HUES48 (cell line): ENCODE measurements at regions not wholly inside any gene's neighbourhood (a gene's known extent, or its start where the extent isn't known, plus 50 kb on each side); places are given as distances from the start of the nearest gene placed in this dataset.
"Not testable (repeated sequence)": the region's sequence is repeated elsewhere in the genome, so short reads cannot be mapped to it uniquely, and the experiment has no call there.

ENCODE experiments used
- H3K27ac ChIP-seq: one replicate; pipeline ENCODE4 v1.7.0; 2013; ENCODE audit warnings: low read depth, low read length, inconsistent platforms
- H3K27me3 ChIP-seq: 2 replicates; pipeline ENCODE4 v1.6.1; 2013; ENCODE audit warnings: mild to moderate bottlenecking, low read length; ENCODE audit not compliant: control insufficient read depth, insufficient read depth
- H3K36me3 ChIP-seq: 2 replicates; pipeline ENCODE4 v1.6.1; 2013; ENCODE audit warnings: low read length; ENCODE audit not compliant: control insufficient read depth, insufficient read depth
- H3K4me1 ChIP-seq: 2 replicates; pipeline ENCODE4 v1.6.1; 2013; ENCODE audit warnings: mild to moderate bottlenecking, low read length; ENCODE audit not compliant: control insufficient read depth, insufficient read depth
- H3K4me3 ChIP-seq: 2 replicates; pipeline ENCODE4 v1.5.1; 2013; ENCODE audit warnings: mild to moderate bottlenecking, low read depth, low read length
- H3K9ac ChIP-seq: 2 replicates; pipeline ENCODE4 v1.6.1; 2013; ENCODE audit warnings: mild to moderate bottlenecking, low read depth, low read length, moderate library complexity
- H3K9me3 ChIP-seq: 2 replicates; pipeline ENCODE4 v1.6.1; 2013; ENCODE audit warnings: low read length; ENCODE audit not compliant: control insufficient read depth, insufficient read depth

DNA sequence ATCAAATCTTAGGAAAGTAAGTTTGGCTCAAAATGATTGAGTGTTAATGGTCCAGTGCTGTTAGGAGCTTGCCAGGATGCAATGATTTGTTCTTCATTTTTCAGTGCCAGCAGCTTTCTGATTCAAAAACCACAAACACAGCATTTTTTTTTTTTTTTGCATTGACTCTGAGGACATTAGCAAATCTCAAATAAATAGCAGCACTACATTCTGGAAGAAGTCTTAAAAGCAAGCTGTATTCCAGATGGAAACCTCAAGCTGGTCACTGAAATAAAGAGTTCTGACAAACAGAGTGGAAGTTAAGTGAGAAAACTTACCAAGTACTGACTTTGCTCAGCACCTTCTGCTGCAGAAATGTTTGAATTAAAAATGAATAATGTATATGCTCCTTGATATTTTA, 1653.1 kb upstream of the CDH9 start:
- no peaks in the 10 kb centered on the region for H3K4me1 ChIP-seq
- H3K27me3 ChIP-seq = no peaks in the 10 kb centered on the region
- H3K9ac ChIP-seq = no peak overlapping the region
- no peak overlapping the region for H3K4me3 ChIP-seq
- H3K36me3 ChIP-seq = no peaks in the 10 kb centered on the region
- no peak overlapping the region for H3K27ac ChIP-seq
- H3K9me3 ChIP-seq = no peaks in the 10 kb centered on the region

DNA sequence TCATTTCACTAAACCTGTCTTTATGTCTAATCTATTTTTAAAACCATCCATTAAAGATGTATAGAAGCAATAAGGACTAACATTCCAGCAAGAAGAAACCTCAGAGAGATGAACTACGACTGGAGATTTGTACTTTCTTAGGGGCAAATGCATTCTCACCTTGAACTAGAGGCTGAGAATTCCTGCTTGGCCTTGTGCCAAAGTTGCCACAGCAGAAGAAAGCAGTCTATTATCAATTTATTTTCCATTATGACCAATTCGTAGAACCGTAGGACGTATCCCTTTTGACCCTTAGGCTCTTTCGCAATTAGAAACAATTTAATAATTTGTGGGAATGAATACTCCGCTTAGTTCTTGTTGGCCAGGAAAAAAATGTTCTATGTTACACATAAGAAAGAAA, 1647.4 kb upstream of the CDH9 start:
- Histone ChIP-seq H3K4me3 (no peak overlapping the region), H3K4me1 (no peaks in the 10 kb centered on the region), H3K36me3 (no peaks in the 10 kb centered on the region), H3K27me3 (no peaks in the 10 kb centered on the region), H3K9ac (no peak overlapping the region), H3K9me3 (no peaks in the 10 kb centered on the region), H3K27ac (no peak overlapping the region)

DNA sequence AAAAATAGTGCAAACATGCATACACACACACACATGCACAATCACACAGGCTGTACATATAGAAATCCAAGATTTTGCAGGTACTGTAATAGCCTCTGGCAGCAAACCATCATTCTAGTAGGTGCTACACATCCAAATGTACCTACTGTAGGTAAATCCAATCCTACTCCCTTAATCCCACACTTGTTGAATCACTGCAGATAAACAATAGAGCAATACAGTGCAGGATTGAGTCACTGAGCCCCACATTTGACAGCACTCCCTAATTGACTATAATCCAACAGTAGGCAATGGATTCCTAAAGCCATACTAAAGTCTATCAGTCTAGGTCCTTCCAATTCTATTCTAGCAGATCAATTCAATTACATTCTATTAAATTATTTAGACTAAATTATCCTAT, 1640.5 kb upstream of the CDH9 start:
- H3K9me3 ChIP-seq = no peaks in the 10 kb centered on the region; the same call in 1 of the 2 replicates
- H3K36me3 ChIP-seq = no peaks in the 10 kb centered on the region
- H3K9ac ChIP-seq = no peak overlapping the region
- H3K27me3 ChIP-seq = no peaks in the 10 kb centered on the region
- H3K4me3 ChIP-seq = no peak overlapping the region
- no peaks in the 10 kb centered on the region for H3K4me1 ChIP-seq
- no peak overlapping the region for H3K27ac ChIP-seq

DNA sequence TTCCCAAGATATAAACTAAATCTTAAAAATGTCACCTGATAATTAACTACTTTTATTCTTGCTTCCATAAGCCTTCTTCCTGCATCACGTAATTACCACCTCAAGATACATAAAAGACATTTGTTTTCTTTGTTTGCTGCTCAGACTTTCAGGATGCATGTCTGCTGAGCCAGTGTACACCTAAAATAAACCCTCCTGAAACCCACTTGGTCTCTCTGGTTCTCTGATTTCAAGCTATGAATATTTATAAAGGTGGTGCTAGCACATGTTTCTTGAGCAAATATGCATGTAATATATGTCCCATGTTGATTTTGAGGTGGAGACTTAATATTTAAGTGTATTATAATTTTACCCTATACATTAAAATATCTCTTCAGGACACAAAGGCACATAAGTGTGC, 1627.7 kb upstream of the CDH9 start:
- Histone ChIP-seq H3K27me3 (no peaks in the 10 kb centered on the region), H3K9me3 (peaks cover 48% of the 10 kb centered on the region), H3K27ac (no peak overlapping the region), H3K4me3 (no peak overlapping the region), H3K9ac (no peak overlapping the region), H3K4me1 (no peaks in the 10 kb centered on the region), H3K36me3 (no peaks in the 10 kb centered on the region)

DNA sequence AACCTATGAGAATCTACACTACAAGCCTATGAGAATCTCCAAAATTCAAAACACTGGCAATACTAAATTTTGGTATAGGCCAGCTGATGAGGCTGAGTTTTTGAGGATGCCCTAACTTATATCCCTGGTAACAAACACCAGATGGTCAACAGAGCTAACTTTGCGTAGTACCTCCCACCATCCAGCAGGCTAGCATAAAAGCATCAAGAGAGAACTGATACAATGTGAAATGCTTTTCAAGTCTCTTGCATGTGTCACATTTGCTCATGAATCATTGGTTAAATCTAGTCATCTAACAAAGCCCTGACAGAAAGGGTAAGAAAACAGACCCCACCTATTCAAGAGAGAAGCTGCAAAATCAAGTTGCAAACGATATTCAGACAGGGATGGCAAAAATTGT, 1609.7 kb upstream of the CDH9 start:
- no peak overlapping the region for H3K4me3 ChIP-seq
- H3K9me3 ChIP-seq = no peaks in the 10 kb centered on the region
- no peaks in the 10 kb centered on the region for H3K27me3 ChIP-seq
- H3K4me1 ChIP-seq = no peaks in the 10 kb centered on the region
- no peak overlapping the region for H3K27ac ChIP-seq
- H3K36me3 ChIP-seq = no peaks in the 10 kb centered on the region
- no peak overlapping the region for H3K9ac ChIP-seq

DNA sequence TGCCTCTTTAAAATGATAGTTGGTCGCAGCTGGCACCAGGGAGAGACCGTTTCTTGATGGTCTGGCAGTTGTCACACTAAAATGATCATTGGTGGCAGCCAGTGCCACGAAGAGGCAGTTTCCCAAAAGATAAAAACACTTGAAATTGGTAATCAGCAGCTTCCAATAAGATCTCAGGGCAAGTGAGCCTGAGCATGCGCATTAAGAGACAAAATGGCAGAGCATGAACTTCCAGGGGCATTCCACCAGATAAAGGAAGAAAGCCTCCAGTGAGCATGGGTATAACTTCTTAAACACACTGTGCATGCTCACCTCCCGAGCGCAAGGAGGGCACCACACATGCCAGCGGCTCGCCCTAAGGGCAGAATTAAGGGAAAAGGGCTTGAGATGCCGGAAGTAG, 1594.2 kb upstream of the CDH9 start:
- Histone ChIP-seq H3K4me1 (no peaks in the 10 kb centered on the region), H3K4me3 (no peak overlapping the region), H3K27me3 (no peaks in the 10 kb centered on the region), H3K36me3 (no peaks in the 10 kb centered on the region), H3K27ac (no peak overlapping the region), H3K9ac (no peak overlapping the region), H3K9me3 (no peaks in the 10 kb centered on the region)

DNA sequence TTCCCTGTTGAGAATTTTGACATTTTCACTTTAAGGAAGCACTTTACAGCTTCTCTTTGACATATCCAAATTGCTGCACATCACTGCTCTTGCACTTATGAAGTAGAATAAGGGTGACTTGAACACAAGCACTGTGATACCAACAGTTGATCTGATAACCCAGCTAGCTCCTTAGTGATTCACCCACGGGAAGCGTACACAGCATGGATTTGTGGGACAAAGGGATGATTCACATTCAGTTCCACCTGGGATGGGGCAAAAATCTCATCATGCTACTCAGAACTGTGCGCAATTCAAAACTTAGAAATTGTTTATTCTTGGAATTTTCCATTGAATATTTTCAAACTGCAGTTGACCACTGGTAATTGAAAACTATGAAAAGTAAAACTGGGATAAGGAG, 1565.5 kb upstream of the CDH9 start:
- H3K4me3 ChIP-seq = no peak overlapping the region
- H3K9ac ChIP-seq = no peak overlapping the region
- no peaks in the 10 kb centered on the region for H3K4me1 ChIP-seq
- H3K36me3 ChIP-seq = no peaks in the 10 kb centered on the region
- no peaks in the 10 kb centered on the region for H3K27me3 ChIP-seq
- no peaks in the 10 kb centered on the region for H3K9me3 ChIP-seq
- no peak overlapping the region for H3K27ac ChIP-seq

DNA sequence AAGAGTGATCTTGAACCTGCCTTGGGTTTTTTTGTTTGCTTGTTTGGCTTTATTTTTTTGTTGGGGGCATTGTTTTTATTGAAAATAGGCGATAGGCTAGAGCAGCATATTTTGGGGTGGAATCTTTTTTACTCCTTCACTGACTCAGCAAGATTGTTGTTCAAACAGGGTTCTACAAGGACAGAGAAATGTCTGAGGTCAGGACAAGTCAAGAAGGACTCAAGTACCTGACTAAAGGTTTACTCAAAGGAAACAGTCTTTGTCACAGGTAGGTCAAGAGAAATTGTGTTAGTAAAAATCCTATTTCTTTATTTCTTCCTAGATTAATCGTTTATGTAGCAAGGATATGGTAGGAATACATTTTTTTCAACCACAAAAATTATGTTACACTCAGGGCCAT, 1564.0 kb upstream of the CDH9 start:
- H3K9me3 ChIP-seq = no peaks in the 10 kb centered on the region; the same call in none of the 2 replicates
- no peaks in the 10 kb centered on the region for H3K27me3 ChIP-seq
- H3K4me1 ChIP-seq = no peaks in the 10 kb centered on the region
- no peak overlapping the region for H3K9ac ChIP-seq
- no peak overlapping the region for H3K27ac ChIP-seq
- no peaks in the 10 kb centered on the region for H3K36me3 ChIP-seq
- H3K4me3 ChIP-seq = no peak overlapping the region

DNA sequence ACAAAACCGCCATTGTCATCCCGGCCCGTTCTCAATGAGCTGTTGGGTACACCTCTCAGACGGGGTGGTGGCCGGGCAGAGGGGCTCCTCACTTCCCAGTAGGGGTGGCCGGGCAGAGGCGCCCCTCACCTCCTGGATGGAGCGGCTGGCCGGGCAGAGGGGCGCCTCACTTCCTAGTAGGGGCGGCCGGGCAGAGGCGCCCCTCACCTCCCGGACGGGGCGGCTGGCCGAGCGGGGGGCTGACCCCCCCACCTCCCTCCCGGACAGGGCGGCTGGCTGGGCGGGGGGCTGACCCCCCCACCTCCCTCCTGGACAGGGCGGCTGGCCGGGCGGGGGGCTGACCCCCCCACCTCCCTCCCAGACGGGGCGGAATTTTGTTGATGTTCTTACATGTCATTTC, 1558.3 kb upstream of the CDH9 start:
- H3K27me3 ChIP-seq, H3K9ac ChIP-seq, H3K36me3 ChIP-seq, H3K9me3 ChIP-seq, H3K27ac ChIP-seq, H3K4me1 ChIP-seq, H3K4me3 ChIP-seq: not testable (repeated sequence)

DNA sequence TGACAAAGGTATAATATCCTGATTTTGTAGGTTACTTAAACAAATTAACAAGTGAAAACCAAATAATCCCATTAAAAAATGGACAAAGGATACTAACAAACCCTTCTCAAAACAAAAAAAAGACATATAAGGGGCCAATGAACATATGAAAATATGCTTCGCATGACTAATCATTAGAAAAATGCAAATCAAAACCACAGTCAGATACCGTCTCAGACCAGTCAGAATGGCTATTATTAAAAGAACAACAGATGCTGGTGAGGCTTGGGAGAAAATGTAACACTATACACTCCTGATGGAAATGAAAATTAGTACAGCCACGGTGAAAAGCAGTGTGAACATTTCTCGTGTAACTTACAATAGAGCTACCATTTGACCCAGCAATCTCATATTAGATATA, 1542.2 kb upstream of the CDH9 start:
- Histone ChIP-seq H3K9me3 (no peaks in the 10 kb centered on the region), H3K27me3 (no peaks in the 10 kb centered on the region), H3K9ac (no peak overlapping the region)

DNA sequence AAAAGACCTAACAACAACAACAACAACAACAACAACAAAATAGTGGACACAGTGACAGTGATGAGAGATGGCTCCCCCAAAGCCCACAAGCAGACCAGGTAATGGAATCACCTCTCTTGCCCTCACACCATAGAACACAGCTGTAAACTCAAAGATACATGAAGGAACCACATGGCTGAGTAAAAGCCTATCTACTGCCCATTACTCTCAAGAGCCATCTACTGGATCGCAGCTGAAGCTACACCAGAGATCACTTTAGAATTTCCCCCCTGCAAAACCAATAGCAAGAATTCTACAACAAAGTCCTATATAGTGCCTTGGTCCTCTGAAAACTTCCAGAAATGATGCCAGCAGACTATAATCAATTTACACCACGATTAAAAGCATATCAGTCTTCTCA, 1537.6 kb upstream of the CDH9 start:
- Histone ChIP-seq H3K9ac (no peak overlapping the region), H3K4me1 (no peaks in the 10 kb centered on the region), H3K27me3 (no peaks in the 10 kb centered on the region), H3K27ac (no peak overlapping the region), H3K9me3 (no peaks in the 10 kb centered on the region), H3K36me3 (no peaks in the 10 kb centered on the region), H3K4me3 (no peak overlapping the region)

More for the DNA sequence above, 1542.2 kb upstream of the CDH9 start:
- H3K4me1 ChIP-seq = no peaks in the 10 kb centered on the region
- H3K27ac ChIP-seq = no peak overlapping the region
- no peaks in the 10 kb centered on the region for H3K36me3 ChIP-seq
- no peak overlapping the region for H3K4me3 ChIP-seq

DNA sequence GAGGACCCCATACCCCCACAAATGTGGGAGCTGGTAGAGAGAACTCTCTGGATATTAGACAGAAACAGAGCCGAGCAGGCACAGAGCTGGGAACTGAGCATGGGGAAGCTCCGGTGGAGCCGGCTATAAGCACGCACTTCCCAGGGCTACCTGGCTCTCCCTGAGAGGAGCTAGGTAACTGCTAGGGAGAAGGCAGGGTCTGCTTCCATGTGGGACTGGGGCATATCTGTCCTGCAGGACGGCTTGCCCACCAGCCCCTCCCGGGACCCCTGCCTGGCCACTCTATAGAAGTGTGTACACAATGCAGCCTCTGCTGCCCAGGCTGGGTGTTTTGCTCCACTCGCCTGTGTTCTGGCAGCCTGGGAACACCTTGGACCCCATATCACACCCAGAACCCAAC, 1537.0 kb upstream of the CDH9 start:
- no peaks in the 10 kb centered on the region for H3K36me3 ChIP-seq

More for the DNA sequence above, 1537.0 kb upstream of the CDH9 start:
- H3K9me3 ChIP-seq = no peaks in the 10 kb centered on the region
- no peak overlapping the region for H3K27ac ChIP-seq
- H3K27me3 ChIP-seq = no peaks in the 10 kb centered on the region
- H3K4me3 ChIP-seq = no peak overlapping the region
- H3K4me1 ChIP-seq = no peaks in the 10 kb centered on the region
- H3K9ac ChIP-seq = no peak overlapping the region
